NOMO-1 (cell line): ENCODE measurements at regions not wholly inside any gene's neighbourhood (a gene's known extent, or its start where the extent isn't known, plus 50 kb on each side); places are given as distances from the start of the nearest gene placed in this dataset.
"Not testable (repeated sequence)": the region's sequence is repeated elsewhere in the genome, so short reads cannot be mapped to it uniquely, and the experiment has no call there.

Source experiments
- DNase-seq, 2 experiments: peaks; one replicate each; lab custom pipeline; 2025; ENCODE audit not compliant: unreplicated experiment in 2 of 2; lab: John Stamatoyannopoulos, UW

- DNase-seq: no peak
Observed at GRCh38 chr10:25797888-25798429, 136.1 kb upstream of the MYO3A start.

GRCh38 chr10:25804505-25804904 is 129.5 kb upstream of the MYO3A start:
- DNase-seq: no peak

- DNase-seq: no peak
Observed at GRCh38 chr10:25805986-25806385, 128.0 kb upstream of the MYO3A start.

GRCh38 chr10:25808372-25808771 is 125.7 kb upstream of the MYO3A start:
- DNase-seq: no peak

GRCh38 chr10:25811052-25811685 is 122.9 kb upstream of the MYO3A start:
- DNase-seq: no peak

- no peak for DNase-seq
Observed at GRCh38 chr10:25813511-25813910, 120.5 kb upstream of the MYO3A start.

- DNase-seq: no peak
Observed at GRCh38 chr10:25815236-25815635, 118.8 kb upstream of the MYO3A start.

- DNase-seq: no peak
Observed at GRCh38 chr10:25815999-25816768, 117.8 kb upstream of the MYO3A start.

- no peak for DNase-seq
Observed at GRCh38 chr10:25817200-25817599, 116.8 kb upstream of the MYO3A start.

- DNase-seq: no peak
Observed at GRCh38 chr10:25818751-25819150, 115.3 kb upstream of the MYO3A start.

- DNase-seq: no peak
Observed at GRCh38 chr10:25820472-25820871, 113.6 kb upstream of the MYO3A start.

GRCh38 chr10:25820874-25821273 is 113.2 kb upstream of the MYO3A start:
- DNase-seq: peak; percentile 35 to 68

GRCh38 chr10:25824050-25824449 is 110.0 kb upstream of the MYO3A start:
- DNase-seq: no peak

GRCh38 chr10:25828475-25828874 is 105.6 kb upstream of the MYO3A start:
- DNase-seq: no peak

GRCh38 chr10:25831080-25831479 is 102.9 kb upstream of the MYO3A start:
- no peak for DNase-seq

- DNase-seq: no peak
Observed at GRCh38 chr10:25839683-25840082, 94.3 kb upstream of the MYO3A start.

- not testable (repeated sequence) for DNase-seq
Observed at GRCh38 chr10:25840875-25841274, 93.2 kb upstream of the MYO3A start.

GRCh38 chr10:25842146-25842545 is 91.9 kb upstream of the MYO3A start:
- no peak for DNase-seq

- no peak for DNase-seq
Observed at GRCh38 chr10:25843551-25844170, 90.4 kb upstream of the MYO3A start.

- DNase-seq: not testable (repeated sequence)
Observed at GRCh38 chr10:25844716-25845115, 89.3 kb upstream of the MYO3A start.

GRCh38 chr10:25849268-25849667 is 84.8 kb upstream of the MYO3A start:
- DNase-seq: no peak

- no peak for DNase-seq
Observed at GRCh38 chr10:25849988-25850387, 84.0 kb upstream of the MYO3A start.
